ENCODE measurements at regions not wholly inside any gene's neighbourhood (a gene's known extent, or its start where the extent isn't known, plus 50 kb on each side); places are given as distances from the start of the nearest gene placed in this dataset.

DNA sequence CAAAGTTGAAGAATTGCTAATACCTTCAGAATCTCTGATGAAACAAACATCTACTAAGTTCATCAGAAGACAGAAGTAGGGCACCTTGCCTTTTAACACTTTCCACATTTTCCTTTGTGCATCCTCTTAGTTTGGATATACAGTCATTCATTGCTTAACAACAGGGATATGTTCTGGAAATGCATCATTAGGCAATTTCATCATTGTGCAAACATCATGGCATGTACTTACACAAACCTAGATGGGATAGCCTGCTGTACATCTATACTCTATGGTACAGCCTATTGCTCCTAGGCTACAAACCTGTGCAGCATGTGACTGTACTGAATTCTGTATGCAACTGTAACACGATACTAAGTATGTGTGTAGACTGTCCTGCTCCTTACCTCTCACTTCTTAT, 169.8 kb downstream of the SUCLA2 start:
- H3K79me2 ChIP-seq (ENCODE audit: control insufficient read depth, insufficient read depth, low read length) = no peaks in the 10 kb centered on the region
- H3K4me3 ChIP-seq (ENCODE audit: control insufficient read depth in 2 of 3, extremely low read depth in 1 of 3, insufficient read depth in 2 of 3, low read depth in 1 of 3, low read length in 3 of 3) = no peak overlapping the region
- no peaks in the 10 kb centered on the region for H3K9me1 ChIP-seq (ENCODE audit: control insufficient read depth, extremely low read depth, insufficient read depth, low read length)
- no peaks in the 10 kb centered on the region for H3K27me3 ChIP-seq (ENCODE audit: control insufficient read depth, extremely low read depth, insufficient read depth, low read length)
- dilution Hi-C loops (cut with MboI; ENCODE audit: extremely low pct_ligation_motif_present, low sequenced_read_pairs) = no loop called here
- H3K4me1 ChIP-seq (ENCODE audit: control insufficient read depth, extremely low read depth, insufficient read depth, low read length) = no peaks in the 10 kb centered on the region
- TF ChIP-seq, protein P1, sequence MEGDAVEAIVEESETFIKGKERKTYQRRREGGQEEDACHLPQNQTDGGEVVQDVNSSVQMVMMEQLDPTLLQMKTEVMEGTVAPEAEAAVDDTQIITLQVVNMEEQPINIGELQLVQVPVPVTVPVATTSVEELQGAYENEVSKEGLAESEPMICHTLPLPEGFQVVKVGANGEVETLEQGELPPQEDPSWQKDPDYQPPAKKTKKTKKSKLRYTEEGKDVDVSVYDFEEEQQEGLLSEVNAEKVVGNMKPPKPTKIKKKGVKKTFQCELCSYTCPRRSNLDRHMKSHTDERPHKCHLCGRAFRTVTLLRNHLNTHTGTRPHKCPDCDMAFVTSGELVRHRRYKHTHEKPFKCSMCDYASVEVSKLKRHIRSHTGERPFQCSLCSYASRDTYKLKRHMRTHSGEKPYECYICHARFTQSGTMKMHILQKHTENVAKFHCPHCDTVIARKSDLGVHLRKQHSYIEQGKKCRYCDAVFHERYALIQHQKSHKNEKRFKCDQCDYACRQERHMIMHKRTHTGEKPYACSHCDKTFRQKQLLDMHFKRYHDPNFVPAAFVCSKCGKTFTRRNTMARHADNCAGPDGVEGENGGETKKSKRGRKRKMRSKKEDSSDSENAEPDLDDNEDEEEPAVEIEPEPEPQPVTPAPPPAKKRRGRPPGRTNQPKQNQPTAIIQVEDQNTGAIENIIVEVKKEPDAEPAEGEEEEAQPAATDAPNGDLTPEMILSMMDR (optimal IDR thresholded peaks at IDR 0.05 in 1 of 3, IDR thresholded peaks at IDR 0.05 in 1 of 3, conservative IDR thresholded peaks at IDR 0.05 in 1 of 3; ENCODE audit: extremely low read depth in 1 of 3, insufficient read depth in 2 of 3, low read length in 3 of 3) = no peak
- no peak for TF ChIP-seq EZH2 (IDR thresholded peaks at IDR 0.05; ENCODE audit: low read length)
- H4K20me1 ChIP-seq (ENCODE audit: control insufficient read depth, extremely low read depth, insufficient read depth, low read length) = no peaks in the 10 kb centered on the region
- H3K4me2 ChIP-seq (ENCODE audit: control insufficient read depth, extremely low read depth, insufficient read depth, low read depth, low read length) = no peak overlapping the region
- no peaks in the 10 kb centered on the region for H3K9me3 ChIP-seq (ENCODE audit: control insufficient read depth, low read depth, low read length)
- no peak overlapping the region for H2AFZ ChIP-seq (ENCODE audit: control insufficient read depth, low read length)
- no peak overlapping the region for H3K27ac ChIP-seq (ENCODE audit: control insufficient read depth, insufficient read depth, low read length)
- FAIRE-seq = no peak
- DNase-seq (ENCODE audit: low read depth, low spot score) = no peak
- no peaks in the 10 kb centered on the region for H3K36me3 ChIP-seq (ENCODE audit: control insufficient read depth in 2 of 2, extremely low read depth in 1 of 2, insufficient read depth in 2 of 2, low read length in 2 of 2)
- H3K9ac ChIP-seq (ENCODE audit: control insufficient read depth, extremely low read depth, insufficient read depth, low read length) = no peak overlapping the region

DNA sequence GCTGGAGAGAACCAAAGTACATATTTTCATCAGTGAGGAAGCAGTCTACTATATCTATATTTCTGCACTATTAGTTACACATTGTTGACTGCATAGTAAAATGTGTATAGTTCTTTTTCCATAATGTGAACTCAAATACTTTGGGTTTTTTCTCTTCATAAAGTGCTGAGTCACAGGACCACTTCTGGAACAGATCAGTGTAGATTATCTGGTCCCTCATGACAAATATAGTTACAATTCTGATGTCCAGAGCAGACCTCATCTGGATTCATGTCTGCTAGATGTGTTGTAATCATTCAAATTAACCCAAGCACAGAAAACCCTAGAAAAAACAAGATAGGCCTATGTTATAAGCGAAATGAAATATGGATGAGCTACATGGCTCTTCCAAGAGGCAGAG, 171.4 kb downstream of the SUCLA2 start:
- DNase-seq (ENCODE audit: low read depth, low spot score) (no peak), FAIRE-seq (no peak)
- Histone ChIP-seq H3K27ac (ENCODE audit: control insufficient read depth, insufficient read depth, low read length) (no peak overlapping the region), H3K27me3 (ENCODE audit: control insufficient read depth, extremely low read depth, insufficient read depth, low read length) (no peaks in the 10 kb centered on the region), H3K4me3 (ENCODE audit: control insufficient read depth in 2 of 3, extremely low read depth in 1 of 3, insufficient read depth in 2 of 3, low read depth in 1 of 3, low read length in 3 of 3) (no peak overlapping the region), H3K36me3 (ENCODE audit: control insufficient read depth in 2 of 2, extremely low read depth in 1 of 2, insufficient read depth in 2 of 2, low read length in 2 of 2) (no peaks in the 10 kb centered on the region), H3K9me1 (ENCODE audit: control insufficient read depth, extremely low read depth, insufficient read depth, low read length) (no peaks in the 10 kb centered on the region), H3K4me2 (ENCODE audit: control insufficient read depth, extremely low read depth, insufficient read depth, low read depth, low read length) (no peak overlapping the region), H3K9me3 (ENCODE audit: control insufficient read depth, low read depth, low read length) (peaks cover 3% of the 10 kb centered on the region), H3K9ac (ENCODE audit: control insufficient read depth, extremely low read depth, insufficient read depth, low read length) (no peak overlapping the region), H2AFZ (ENCODE audit: control insufficient read depth, low read length) (no peak overlapping the region), H3K4me1 (ENCODE audit: control insufficient read depth, extremely low read depth, insufficient read depth, low read length) (no peaks in the 10 kb centered on the region), H3K79me2 (ENCODE audit: control insufficient read depth, insufficient read depth, low read length) (no peaks in the 10 kb centered on the region), H4K20me1 (ENCODE audit: control insufficient read depth, extremely low read depth, insufficient read depth, low read length) (no peaks in the 10 kb centered on the region)
- no peak for TF ChIP-seq EZH2 (IDR thresholded peaks at IDR 0.05; ENCODE audit: low read length)
- TF ChIP-seq, protein P1 (optimal IDR thresholded peaks at IDR 0.05 in 1 of 3, IDR thresholded peaks at IDR 0.05 in 1 of 3, conservative IDR thresholded peaks at IDR 0.05 in 1 of 3; ENCODE audit: extremely low read depth in 1 of 3, insufficient read depth in 2 of 3, low read length in 3 of 3) = no peak
- dilution Hi-C loops (cut with MboI; ENCODE audit: extremely low pct_ligation_motif_present, low sequenced_read_pairs) = no loop called here
